Upper lobe of right lung (tissue), 1 donor: ENCODE measurements at regions not wholly inside any gene's neighbourhood (a gene's known extent, or its start where the extent isn't known, plus 50 kb on each side); places are given as distances from the start of the nearest gene placed in this dataset.
A peak's percentile ranks its signal among the peaks of the same experiment; 100 is the strongest.
"Not testable (repeated sequence)": the region's sequence is repeated elsewhere in the genome, so short reads cannot be mapped to it uniquely, and the experiment has no call there.

ENCODE experiments used
- ATAC-seq: fragments of 200-7000 bp; cut with Tn5 transposase; one replicate; pipeline ENCODE4 v1.9.1; 2020; ENCODE audit warnings: mild to moderate bottlenecking, moderate library complexity
- DNase-seq: peaks from one replicate; pipeline ENCODE4 v3.0.0-alpha.2; 2020
- H3K27ac ChIP-seq: fragments of 200-600 bp; one replicate; pipeline ENCODE4 v1.8.0; 2022
- H3K27me3 ChIP-seq: fragments of 200-600 bp; one replicate; pipeline ENCODE4 v1.8.0; 2022; ENCODE audit warnings: mild to moderate bottlenecking
- H3K36me3 ChIP-seq: fragments of 200-600 bp; one replicate; pipeline ENCODE4 v1.8.0; 2022
- H3K4me1 ChIP-seq: fragments of 200-600 bp; one replicate; pipeline ENCODE4 v1.8.0; 2022
- H3K4me3 ChIP-seq: fragments of 200-600 bp; one replicate; pipeline ENCODE4 v1.8.0; 2022; ENCODE audit warnings: mild to moderate bottlenecking
- H3K9me3 ChIP-seq: fragments of 200-600 bp; one replicate; pipeline ENCODE4 v1.8.0; 2022
- intact Hi-C: fragments of 100-400 bp; cut with DNase I; formaldehyde crosslinking; loops from one replicate; pipeline ENCODE4 v1.11.0; 2022
- TF ChIP-seq, protein P1 (sequence below): fragments of 200-600 bp; IDR thresholded peaks from one replicate; pipeline ENCODE4 v1.8.0; 2022; ENCODE audit warnings: antibody characterized with exemption
- donor health status: DM: no; HTN: yes; CAD: no; lungs with severe emphysema.

- H3K36me3 ChIP-seq: no peaks in the 10 kb centered on the region
- peak; percentile 34 for DNase-seq
- ATAC-seq: no peak
- intact Hi-C loops: no loop called here
- TF ChIP-seq, protein P1, sequence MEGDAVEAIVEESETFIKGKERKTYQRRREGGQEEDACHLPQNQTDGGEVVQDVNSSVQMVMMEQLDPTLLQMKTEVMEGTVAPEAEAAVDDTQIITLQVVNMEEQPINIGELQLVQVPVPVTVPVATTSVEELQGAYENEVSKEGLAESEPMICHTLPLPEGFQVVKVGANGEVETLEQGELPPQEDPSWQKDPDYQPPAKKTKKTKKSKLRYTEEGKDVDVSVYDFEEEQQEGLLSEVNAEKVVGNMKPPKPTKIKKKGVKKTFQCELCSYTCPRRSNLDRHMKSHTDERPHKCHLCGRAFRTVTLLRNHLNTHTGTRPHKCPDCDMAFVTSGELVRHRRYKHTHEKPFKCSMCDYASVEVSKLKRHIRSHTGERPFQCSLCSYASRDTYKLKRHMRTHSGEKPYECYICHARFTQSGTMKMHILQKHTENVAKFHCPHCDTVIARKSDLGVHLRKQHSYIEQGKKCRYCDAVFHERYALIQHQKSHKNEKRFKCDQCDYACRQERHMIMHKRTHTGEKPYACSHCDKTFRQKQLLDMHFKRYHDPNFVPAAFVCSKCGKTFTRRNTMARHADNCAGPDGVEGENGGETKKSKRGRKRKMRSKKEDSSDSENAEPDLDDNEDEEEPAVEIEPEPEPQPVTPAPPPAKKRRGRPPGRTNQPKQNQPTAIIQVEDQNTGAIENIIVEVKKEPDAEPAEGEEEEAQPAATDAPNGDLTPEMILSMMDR: no peak
- H3K9me3 ChIP-seq: no peaks in the 10 kb centered on the region
- no peak overlapping the region for H3K27ac ChIP-seq
- H3K4me3 ChIP-seq: no peak overlapping the region
- no peaks in the 10 kb centered on the region for H3K4me1 ChIP-seq
- peaks cover 1% of the 10 kb centered on the region for H3K27me3 ChIP-seq
Observed at GRCh38 chr10:71014021-71014805, 125.8 kb upstream of the PCBD1 start.

- Histone ChIP-seq H3K4me1 (no peaks in the 10 kb centered on the region), H3K4me3 (no peak overlapping the region), H3K36me3 (no peaks in the 10 kb centered on the region), H3K27ac (no peak overlapping the region), H3K27me3 (no peaks in the 10 kb centered on the region), H3K9me3 (no peaks in the 10 kb centered on the region)
- intact Hi-C loops: no loop called here
- DNase-seq (no peak), ATAC-seq (no peak)
- TF ChIP-seq, protein P1: no peak
Observed at GRCh38 chr10:71015674-71016073, 127.3 kb upstream of the PCBD1 start.

- H3K9me3 ChIP-seq, DNase-seq, H3K4me3 ChIP-seq, H3K36me3 ChIP-seq, H3K27me3 ChIP-seq, H3K27ac ChIP-seq, intact Hi-C loops, ATAC-seq, H3K4me1 ChIP-seq: not testable (repeated sequence)
Observed at GRCh38 chr10:71020061-71020460, 131.7 kb upstream of the PCBD1 start.

GRCh38 chr10:71021402-71021801 lies 133.0 kb upstream of the PCBD1 start:
- H3K36me3 ChIP-seq: no peaks in the 10 kb centered on the region
- intact Hi-C loops: no loop called here
- TF ChIP-seq, protein P1: no peak
- DNase-seq (no peak), ATAC-seq (no peak)
- no peak overlapping the region for H3K27ac ChIP-seq
- H3K27me3 ChIP-seq: no peaks in the 10 kb centered on the region
- H3K4me3 ChIP-seq: no peak overlapping the region
- H3K9me3 ChIP-seq: no peaks in the 10 kb centered on the region
- no peaks in the 10 kb centered on the region for H3K4me1 ChIP-seq

DNA sequence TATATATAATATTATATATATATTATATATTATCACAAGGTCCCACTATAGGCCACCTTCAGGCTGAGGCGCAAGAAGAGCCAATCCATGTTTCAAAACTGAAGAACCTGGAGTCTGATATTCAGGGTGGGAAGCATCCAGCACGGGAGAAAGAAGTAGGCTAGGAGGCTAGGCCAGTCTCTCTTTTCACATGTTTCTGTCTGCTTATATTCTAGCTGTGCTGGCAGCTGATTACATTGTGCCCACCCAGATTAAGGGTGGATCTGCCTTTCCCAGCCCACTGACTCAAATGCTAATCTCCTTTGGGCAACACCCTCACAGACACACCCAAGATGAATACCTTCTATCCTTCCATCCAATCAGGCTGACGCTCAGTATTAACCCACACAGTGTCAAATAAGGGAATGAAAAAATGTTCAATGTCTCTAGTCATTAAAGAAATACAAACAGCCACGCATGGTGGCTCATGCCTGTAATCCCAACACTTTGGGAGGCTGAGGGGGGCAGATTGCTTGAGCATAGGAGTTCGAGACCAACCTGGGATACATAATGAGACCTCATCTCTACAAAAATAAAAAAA lies 135.4 kb upstream of the PCBD1 start:
- TF ChIP-seq, protein P1: no peak
- no peak overlapping the region for H3K27ac ChIP-seq
- no peaks in the 10 kb centered on the region for H3K9me3 ChIP-seq
- no peaks in the 10 kb centered on the region for H3K36me3 ChIP-seq
- no peaks in the 10 kb centered on the region for H3K27me3 ChIP-seq
- intact Hi-C loops: no loop called here
- no peak overlapping the region for H3K4me3 ChIP-seq
- H3K4me1 ChIP-seq: no peaks in the 10 kb centered on the region
- DNase-seq (no peak), ATAC-seq (no peak)

DNA sequence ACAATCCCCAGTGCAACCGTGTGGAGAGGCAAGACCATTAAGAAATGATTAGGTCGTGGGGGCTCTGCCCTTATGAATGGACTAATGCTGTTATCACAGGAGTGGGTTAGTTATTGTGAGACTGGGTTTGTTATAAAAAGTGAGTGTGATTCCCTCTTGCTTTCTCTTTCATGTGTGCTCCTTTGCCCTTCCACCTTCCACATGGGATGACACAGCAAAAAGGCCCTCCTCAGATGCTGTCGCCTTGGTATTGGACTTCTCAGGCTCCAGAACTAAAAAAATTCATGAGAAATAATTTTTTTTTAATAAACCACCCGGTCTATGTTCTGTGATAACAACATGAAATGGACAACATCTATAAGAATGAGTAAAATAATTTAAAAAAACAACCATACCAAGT lies 136.1 kb upstream of the PCBD1 start:
- ATAC-seq (no peak), DNase-seq (no peak)
- Histone ChIP-seq H3K4me3 (no peak overlapping the region), H3K27me3 (no peaks in the 10 kb centered on the region), H3K4me1 (no peaks in the 10 kb centered on the region), H3K27ac (no peak overlapping the region), H3K36me3 (no peaks in the 10 kb centered on the region), H3K9me3 (no peaks in the 10 kb centered on the region)
- TF ChIP-seq, protein P1: no peak
- intact Hi-C loops: no loop called here
